Osteocyte (in vitro differentiated cells): ENCODE measurements at regions not wholly inside any gene's neighbourhood (a gene's known extent, or its start where the extent isn't known, plus 50 kb on each side); places are given as distances from the start of the nearest gene placed in this dataset.

Source experiments
- DNase-seq: peaks from one replicate; pipeline ENCODE4 v3.0.0; 2021; ENCODE audit warnings: mixed read lengths; ENCODE audit not compliant: unreplicated experiment; ENCODE audit errors: extremely low spot score
- H3K27ac Mint-ChIP-seq: one replicate; pipeline ENCODE4 v1.8.0; 2021; ENCODE audit warnings: mild to moderate bottlenecking, mixed read lengths; ENCODE audit not compliant: unreplicated experiment
- H3K27me3 Mint-ChIP-seq: one replicate; pipeline ENCODE4 v1.8.0; 2021; ENCODE audit warnings: mixed read lengths; ENCODE audit not compliant: unreplicated experiment
- H3K36me3 Mint-ChIP-seq: one replicate; pipeline ENCODE4 v1.8.0; 2021; ENCODE audit warnings: mixed read lengths; ENCODE audit not compliant: unreplicated experiment
- H3K4me1 Mint-ChIP-seq: one replicate; pipeline ENCODE4 v1.8.0; 2021; ENCODE audit warnings: mixed read lengths; ENCODE audit not compliant: unreplicated experiment
- H3K4me3 Mint-ChIP-seq: one replicate; pipeline ENCODE4 v1.8.0; 2021; ENCODE audit warnings: mild to moderate bottlenecking, moderate library complexity, mixed read lengths; ENCODE audit not compliant: unreplicated experiment
- H3K9me3 Mint-ChIP-seq: one replicate; pipeline ENCODE4 v1.8.0; 2021; ENCODE audit warnings: mixed read lengths; ENCODE audit not compliant: unreplicated experiment
- TF ChIP-seq, protein P1 (sequence below): fragments of 200-600 bp; sonication (generic); IDR thresholded peaks from 2 replicates; pipeline ENCODE4 v1.5.0; 2021; ENCODE audit warnings: antibody characterized with exemption, mild to moderate bottlenecking, moderate library complexity

DNA sequence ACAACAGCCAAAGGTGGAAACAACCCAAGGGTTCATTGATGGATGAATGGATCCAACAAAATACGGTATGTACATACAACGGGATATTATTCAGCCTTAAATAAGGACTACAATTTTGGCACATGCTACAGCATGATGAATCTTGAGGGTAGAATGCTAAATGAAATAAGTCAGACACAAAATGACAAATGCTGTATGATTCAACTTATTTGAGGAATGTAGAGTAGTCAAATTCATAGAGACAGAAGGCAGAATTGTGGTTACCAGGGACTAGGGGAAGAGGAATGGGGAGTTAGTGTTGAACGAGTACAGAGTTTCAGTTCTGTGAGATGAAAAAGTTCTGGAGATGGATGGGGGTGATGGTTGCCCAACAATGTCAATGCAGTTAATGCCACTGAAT is 118.0 kb upstream of the PAXBP1 start:
- Mint-ChIP-seq H3K27ac (no peak overlapping the region), H3K9me3 (no peaks in the 10 kb centered on the region), H3K4me3 (no peak overlapping the region), H3K27me3 (peaks cover 18% of the 10 kb centered on the region), H3K36me3 (no peaks in the 10 kb centered on the region), H3K4me1 (no peaks in the 10 kb centered on the region)
- TF ChIP-seq, protein P1, sequence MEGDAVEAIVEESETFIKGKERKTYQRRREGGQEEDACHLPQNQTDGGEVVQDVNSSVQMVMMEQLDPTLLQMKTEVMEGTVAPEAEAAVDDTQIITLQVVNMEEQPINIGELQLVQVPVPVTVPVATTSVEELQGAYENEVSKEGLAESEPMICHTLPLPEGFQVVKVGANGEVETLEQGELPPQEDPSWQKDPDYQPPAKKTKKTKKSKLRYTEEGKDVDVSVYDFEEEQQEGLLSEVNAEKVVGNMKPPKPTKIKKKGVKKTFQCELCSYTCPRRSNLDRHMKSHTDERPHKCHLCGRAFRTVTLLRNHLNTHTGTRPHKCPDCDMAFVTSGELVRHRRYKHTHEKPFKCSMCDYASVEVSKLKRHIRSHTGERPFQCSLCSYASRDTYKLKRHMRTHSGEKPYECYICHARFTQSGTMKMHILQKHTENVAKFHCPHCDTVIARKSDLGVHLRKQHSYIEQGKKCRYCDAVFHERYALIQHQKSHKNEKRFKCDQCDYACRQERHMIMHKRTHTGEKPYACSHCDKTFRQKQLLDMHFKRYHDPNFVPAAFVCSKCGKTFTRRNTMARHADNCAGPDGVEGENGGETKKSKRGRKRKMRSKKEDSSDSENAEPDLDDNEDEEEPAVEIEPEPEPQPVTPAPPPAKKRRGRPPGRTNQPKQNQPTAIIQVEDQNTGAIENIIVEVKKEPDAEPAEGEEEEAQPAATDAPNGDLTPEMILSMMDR, result no peak
- DNase-seq, result no peak

DNA sequence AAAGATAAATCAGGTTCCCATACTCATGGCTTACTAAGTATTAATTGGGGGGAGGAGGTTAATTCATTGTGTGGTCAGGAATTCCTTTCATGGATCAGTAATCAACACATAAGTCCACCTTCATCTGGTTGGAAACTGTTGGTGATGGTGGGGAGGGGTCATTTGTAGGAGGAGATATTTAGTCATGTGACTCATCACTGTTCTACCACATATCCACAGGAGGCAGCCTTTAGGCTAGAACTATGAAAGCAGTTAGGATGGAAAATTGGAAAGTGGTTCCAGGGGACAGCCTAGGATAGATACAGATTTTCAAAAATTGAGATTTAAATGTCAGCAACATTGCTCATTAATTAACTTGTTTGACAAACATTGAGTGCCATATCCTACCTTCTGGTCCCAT is 122.8 kb upstream of the PAXBP1 start:
- Mint-ChIP-seq H3K36me3 (no peaks in the 10 kb centered on the region), H3K4me3 (no peak overlapping the region), H3K27ac (no peak overlapping the region), H3K9me3 (no peaks in the 10 kb centered on the region), H3K4me1 (no peaks in the 10 kb centered on the region), H3K27me3 (peaks cover 13% of the 10 kb centered on the region)
- no peak for DNase-seq
- TF ChIP-seq, protein P1, result no peak

DNA sequence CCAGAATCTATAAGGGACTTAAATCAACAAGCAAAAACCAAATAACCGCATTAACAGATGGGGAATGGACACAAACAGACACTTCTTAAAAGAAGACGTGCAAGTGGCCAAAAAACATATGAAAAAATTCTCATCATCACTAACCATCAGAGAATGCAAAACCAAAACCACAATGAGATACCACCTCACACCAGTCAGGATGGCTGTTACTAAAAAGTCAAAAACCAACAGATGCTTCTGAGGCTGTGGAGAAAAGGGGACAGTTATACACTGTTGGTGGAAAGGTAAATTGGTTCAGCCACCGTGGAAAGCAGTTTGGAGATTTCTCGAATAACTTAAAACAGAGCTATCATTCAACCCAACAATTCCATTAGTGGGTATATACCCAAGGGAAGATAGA is 124.9 kb upstream of the OLIG2 start:
- no peak overlapping the region for H3K4me3 Mint-ChIP-seq
- H3K27me3 Mint-ChIP-seq, result peaks cover 16% of the 10 kb centered on the region
- no peak overlapping the region for H3K27ac Mint-ChIP-seq
- no peaks in the 10 kb centered on the region for H3K36me3 Mint-ChIP-seq
- no peaks in the 10 kb centered on the region for H3K9me3 Mint-ChIP-seq
- TF ChIP-seq, protein P1, result no peak
- H3K4me1 Mint-ChIP-seq, result no peaks in the 10 kb centered on the region
- no peak for DNase-seq

DNA sequence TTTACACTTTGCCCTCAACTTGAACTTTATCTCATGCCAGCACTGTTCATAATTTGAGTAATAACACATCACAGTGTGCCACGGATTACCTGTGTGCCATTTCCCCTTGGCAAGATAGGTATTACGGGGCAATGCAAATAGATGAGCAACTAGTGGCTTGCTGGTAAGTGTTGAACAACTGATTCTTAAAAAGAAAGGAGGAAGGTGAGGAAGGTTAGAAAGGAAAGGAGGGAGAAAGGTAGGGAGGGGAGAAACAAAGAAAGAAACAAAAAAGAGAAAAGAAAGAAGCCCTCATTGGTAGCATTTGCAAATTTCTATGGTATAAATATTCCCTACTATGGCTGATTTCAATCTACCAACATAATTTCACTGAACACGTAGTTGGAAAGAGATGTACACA is 118.2 kb upstream of the OLIG2 start:
- Mint-ChIP-seq H3K9me3 (no peaks in the 10 kb centered on the region), H3K4me1 (no peaks in the 10 kb centered on the region), H3K27ac (no peak overlapping the region), H3K27me3 (peaks cover 41% of the 10 kb centered on the region), H3K4me3 (no peak overlapping the region), H3K36me3 (no peaks in the 10 kb centered on the region)
- TF ChIP-seq, protein P1, result no peak
- no peak for DNase-seq

DNA sequence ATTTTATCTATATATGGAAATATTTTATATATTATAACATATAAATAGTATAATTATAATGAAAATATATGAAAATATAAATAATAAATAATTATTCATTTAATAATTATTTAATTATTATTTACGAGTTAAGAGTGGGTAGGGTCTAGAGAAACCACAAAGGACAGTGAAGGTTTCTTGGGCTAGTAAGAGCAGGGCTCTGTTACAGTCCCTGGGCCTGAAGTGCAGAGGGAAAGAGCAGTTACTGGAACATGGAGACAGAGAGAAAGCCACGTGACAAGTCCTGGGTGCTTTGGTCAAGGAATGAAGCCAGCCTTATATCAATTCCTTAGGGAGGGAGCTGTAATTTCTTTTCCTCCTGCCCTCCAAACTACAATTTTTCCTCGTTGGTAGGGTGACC is 117.2 kb upstream of the OLIG2 start:
- H3K9me3 Mint-ChIP-seq, result no peaks in the 10 kb centered on the region
- H3K27ac Mint-ChIP-seq, result no peak overlapping the region
- TF ChIP-seq, protein P1, result no peak
- no peaks in the 10 kb centered on the region for H3K36me3 Mint-ChIP-seq
- no peak overlapping the region for H3K4me3 Mint-ChIP-seq
- no peaks in the 10 kb centered on the region for H3K4me1 Mint-ChIP-seq
- peak; percentile 6 for DNase-seq
- H3K27me3 Mint-ChIP-seq, result peaks cover 41% of the 10 kb centered on the region
